LNCaP clone FGC (cell line): ENCODE measurements at regions not wholly inside any gene's neighbourhood (a gene's known extent, or its start where the extent isn't known, plus 50 kb on each side); places are given as distances from the start of the nearest gene placed in this dataset.

ENCODE experiments used
- DNase-seq: peaks from one replicate; pipeline ENCODE4 v3.0.0-alpha.2; 2011; ENCODE audit warnings: low read depth
- H3K4me3 ChIP-seq: 2 replicates; pipeline ENCODE4 v1.5.1; 2011; ENCODE audit warnings: mild to moderate bottlenecking, low read depth, low read length, control low read depth
- TF ChIP-seq, protein P1 (sequence below): IDR thresholded peaks from 2 replicates; pipeline ENCODE4 v1.5.1; 2012; ENCODE audit warnings: mild to moderate bottlenecking; ENCODE audit not compliant: control insufficient read depth, insufficient read depth; ENCODE audit errors: extremely low read depth

DNA sequence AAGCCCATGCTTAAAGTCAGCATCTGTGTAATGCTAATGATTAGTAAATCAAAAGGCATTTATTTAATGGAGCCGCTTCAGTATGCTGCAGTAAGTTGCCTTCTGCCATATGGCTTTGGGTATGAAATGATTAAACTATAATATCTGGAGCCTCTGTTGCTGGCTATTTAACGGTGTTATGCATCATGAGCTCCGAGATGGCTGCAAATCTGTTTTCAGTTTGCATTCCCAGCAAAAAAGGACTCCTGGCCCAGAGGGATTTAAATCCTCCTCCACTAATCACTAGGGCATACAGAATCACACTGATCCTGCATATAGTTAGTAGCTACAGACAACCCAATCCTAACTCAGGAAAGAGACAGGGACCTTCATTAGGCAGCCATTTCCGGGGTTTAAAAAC is 171.5 kb upstream of the EEA1 start:
- H3K4me3 ChIP-seq, result no peak overlapping the region
- TF ChIP-seq, protein P1, sequence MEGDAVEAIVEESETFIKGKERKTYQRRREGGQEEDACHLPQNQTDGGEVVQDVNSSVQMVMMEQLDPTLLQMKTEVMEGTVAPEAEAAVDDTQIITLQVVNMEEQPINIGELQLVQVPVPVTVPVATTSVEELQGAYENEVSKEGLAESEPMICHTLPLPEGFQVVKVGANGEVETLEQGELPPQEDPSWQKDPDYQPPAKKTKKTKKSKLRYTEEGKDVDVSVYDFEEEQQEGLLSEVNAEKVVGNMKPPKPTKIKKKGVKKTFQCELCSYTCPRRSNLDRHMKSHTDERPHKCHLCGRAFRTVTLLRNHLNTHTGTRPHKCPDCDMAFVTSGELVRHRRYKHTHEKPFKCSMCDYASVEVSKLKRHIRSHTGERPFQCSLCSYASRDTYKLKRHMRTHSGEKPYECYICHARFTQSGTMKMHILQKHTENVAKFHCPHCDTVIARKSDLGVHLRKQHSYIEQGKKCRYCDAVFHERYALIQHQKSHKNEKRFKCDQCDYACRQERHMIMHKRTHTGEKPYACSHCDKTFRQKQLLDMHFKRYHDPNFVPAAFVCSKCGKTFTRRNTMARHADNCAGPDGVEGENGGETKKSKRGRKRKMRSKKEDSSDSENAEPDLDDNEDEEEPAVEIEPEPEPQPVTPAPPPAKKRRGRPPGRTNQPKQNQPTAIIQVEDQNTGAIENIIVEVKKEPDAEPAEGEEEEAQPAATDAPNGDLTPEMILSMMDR, result no peak
- no peak for DNase-seq

DNA sequence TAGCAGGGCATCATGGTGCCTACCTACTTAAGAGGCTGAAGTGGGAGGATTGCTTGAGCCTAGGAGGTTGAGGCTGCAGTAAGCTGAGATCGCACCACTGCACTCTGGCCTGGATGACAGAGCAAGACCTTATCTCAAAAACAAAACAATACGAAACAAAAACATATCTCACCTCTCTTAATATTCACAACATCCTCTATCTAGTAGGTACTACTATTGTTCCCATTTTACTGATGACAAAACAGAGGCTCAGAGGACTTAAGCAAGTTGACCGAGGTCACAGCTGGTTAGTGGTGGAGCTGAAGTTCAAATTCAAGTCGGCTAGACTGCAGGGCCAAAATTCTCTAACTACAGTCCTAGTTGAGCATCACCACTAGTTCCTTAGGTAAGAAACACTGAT is 172.3 kb upstream of the EEA1 start:
- DNase-seq, result no peak
- H3K4me3 ChIP-seq, result no peak overlapping the region
- TF ChIP-seq, protein P1, result no peak

DNA sequence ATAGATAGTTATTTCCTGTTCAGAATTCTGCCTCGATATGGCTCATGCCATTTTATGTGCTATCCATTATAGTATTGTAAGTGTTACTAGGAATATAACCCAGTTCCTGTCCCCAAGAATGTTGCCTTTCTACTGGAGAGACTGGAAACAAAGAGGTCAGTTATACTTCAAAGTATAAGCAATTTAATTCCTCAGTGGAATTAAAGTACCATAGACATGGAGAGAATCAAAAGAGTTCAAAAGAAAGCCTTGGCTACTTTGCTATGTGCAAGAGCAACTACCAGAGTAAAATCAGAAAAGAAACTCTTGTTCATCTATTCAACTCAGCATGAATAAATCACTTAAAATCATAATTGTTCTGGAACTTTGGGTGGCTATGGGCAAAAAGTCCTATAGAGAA is 173.2 kb upstream of the EEA1 start:
- DNase-seq, result no peak
- TF ChIP-seq, protein P1, result no peak

DNA sequence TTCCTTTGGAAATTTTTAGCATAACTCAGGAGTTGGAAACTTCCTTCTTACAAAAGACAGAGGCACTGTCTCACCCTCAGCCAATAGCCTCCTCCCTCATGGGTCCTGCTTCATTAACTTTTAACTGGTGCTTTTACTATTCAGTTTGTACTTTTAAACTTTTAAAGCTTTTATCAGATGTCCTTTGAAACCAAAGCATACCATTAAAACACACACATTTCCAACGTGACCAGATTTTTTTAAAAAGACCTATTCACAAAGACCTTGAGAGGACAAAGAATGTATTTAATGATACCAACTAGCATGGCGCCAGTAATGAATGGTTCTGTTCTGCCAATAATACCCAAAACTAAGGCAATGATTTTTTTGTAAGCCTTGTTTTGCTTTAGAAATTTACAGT is 173.6 kb upstream of the EEA1 start:
- TF ChIP-seq, protein P1, result no peak
- H3K4me3 ChIP-seq, result no peak overlapping the region
- no peak for DNase-seq

More for the DNA sequence above, 173.2 kb upstream of the EEA1 start:
- no peak overlapping the region for H3K4me3 ChIP-seq

DNA sequence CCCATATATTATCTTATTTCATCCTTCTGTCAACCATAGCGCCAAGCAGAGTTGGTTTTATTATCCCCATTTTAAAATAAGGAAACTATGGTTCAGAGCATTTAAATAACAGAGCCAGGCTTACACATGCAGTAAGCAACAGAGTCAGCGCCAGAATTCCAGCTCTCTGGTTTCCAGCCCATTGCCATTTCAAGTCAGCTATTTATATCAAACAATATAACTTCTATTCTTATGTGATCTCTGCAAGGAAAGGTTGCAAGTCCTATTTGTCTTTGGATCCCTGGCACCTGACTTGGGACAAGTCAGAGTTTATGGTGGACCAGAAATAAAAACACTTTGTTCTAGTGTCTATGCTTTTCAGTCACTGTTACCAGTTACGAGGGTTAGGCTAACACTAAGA is 174.1 kb upstream of the EEA1 start:
- TF ChIP-seq, protein P1, result no peak
- H3K4me3 ChIP-seq, result no peak overlapping the region
- DNase-seq, result no peak

DNA sequence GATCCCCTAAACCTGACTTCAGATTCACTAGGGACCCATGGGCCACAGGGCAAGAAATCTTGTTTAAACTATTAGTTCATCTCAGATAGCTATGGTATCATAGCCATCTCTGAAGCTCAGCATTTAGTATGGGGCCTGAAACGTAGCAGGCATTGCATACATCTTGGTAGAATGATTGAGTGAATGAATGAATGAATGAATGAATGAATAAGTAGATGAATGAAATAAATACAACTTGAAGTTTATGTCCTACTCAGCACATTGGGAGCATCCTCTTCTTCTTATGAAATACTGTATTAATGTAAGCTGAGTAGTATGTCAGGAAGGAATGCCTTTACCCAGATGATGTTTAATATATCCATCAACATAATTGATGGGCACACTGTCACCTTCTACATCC is 175.4 kb upstream of the EEA1 start:
- TF ChIP-seq, protein P1, result no peak
- no peak for DNase-seq
- H3K4me3 ChIP-seq, result no peak overlapping the region

DNA sequence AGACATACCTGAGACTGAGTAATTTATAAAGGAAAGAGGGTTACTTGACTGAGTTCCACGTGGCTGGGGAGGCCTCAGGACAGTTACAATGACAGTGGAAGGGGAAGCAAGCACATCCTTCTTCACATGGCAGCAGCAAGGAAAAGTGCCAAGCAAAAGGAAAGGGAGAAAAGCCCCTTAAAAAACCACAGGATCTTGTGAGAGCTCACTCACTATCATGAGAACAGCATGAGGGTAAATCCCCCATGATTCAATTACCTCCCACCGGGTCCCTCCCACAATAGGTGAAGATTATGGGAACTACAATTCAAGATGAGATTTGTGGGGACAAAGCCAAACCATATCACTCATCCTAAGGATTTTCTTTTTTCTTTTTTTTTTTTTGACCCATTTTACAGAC is 177.8 kb upstream of the EEA1 start:
- TF ChIP-seq, protein P1, result no peak
- no peak overlapping the region for H3K4me3 ChIP-seq
- no peak for DNase-seq
